Fibroblast of lung (primary cell): ENCODE measurements at regions not wholly inside any gene's neighbourhood (a gene's known extent, or its start where the extent isn't known, plus 50 kb on each side); places are given as distances from the start of the nearest gene placed in this dataset.
"Not testable (repeated sequence)": the region's sequence is repeated elsewhere in the genome, so short reads cannot be mapped to it uniquely, and the experiment has no call there.

Experiments used
- CTCF ChIP-seq, 2 donors: IDR thresholded peaks in 1 of 2; conservative IDR thresholded peaks in 1 of 2; 1 replicate in 1 of 2; 2 replicates in 1 of 2; pipeline ENCODE4 v1.5.1; 2011 to 2012; ENCODE audit warnings: low read length in 2 of 2, control low read depth in 1 of 2, inconsistent platforms in 1 of 2, low read depth in 1 of 2, mild to moderate bottlenecking in 1 of 2
- EZH2 ChIP-seq: IDR thresholded peaks from 2 replicates; pipeline ENCODE4 v1.5.1; 2012; ENCODE audit warnings: low read length, control low read depth, mild to moderate bottlenecking; ENCODE audit errors: missing control alignments

GRCh38 chr22:15880926-15881325 is 191.1 kb downstream of the POTEH start:
- TF ChIP-seq CTCF (conservative IDR thresholded peaks at IDR 0.05 in 1 of 2, IDR thresholded peaks at IDR 0.05 in 1 of 2; ENCODE audit: low read depth in 1 of 2, low read length in 2 of 2); EZH2: not testable (repeated sequence)
